ENCODE measurements at regions not wholly inside any gene's neighbourhood (a gene's known extent, or its start where the extent isn't known, plus 50 kb on each side); places are given as distances from the start of the nearest gene placed in this dataset.

DNA sequence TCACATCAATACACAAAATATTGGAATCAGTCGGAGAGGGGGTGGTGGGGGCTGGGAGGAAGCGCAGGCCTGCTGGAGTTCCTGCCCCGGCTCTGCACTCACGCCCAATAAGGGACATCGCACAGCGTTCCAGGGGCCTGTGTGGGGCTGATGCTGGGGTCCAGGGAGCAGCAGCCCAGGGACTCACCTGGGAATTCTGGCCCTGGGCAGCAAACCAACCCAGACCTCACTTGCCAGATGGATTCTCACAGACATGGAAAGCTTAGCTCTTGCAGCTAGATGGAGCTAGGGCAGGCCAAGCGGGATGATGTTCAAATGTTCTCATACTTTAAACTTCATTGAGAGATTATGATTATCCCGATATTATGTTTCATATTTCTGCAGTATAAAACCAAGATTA is 266.6 kb upstream of the TANK start (continued):
- no peak for TF ChIP-seq PRDM15 (CRISPR knock-in tag; IDR thresholded peaks at IDR 0.05)
- TF ChIP-seq, protein P1, sequence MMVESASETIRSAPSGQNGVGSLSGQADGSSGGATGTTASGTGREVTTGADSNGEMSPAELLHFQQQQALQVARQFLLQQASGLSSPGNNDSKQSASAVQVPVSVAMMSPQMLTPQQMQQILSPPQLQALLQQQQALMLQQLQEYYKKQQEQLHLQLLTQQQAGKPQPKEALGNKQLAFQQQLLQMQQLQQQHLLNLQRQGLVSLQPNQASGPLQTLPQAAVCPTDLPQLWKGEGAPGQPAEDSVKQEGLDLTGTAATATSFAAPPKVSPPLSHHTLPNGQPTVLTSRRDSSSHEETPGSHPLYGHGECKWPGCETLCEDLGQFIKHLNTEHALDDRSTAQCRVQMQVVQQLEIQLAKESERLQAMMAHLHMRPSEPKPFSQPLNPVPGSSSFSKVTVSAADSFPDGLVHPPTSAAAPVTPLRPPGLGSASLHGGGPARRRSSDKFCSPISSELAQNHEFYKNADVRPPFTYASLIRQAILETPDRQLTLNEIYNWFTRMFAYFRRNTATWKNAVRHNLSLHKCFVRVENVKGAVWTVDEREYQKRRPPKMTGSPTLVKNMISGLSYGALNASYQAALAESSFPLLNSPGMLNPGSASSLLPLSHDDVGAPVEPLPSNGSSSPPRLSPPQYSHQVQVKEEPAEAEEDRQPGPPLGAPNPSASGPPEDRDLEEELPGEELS (CRISPR knock-in tag; IDR thresholded peaks at IDR 0.05), result no peak
- TF ChIP-seq, protein P2, sequence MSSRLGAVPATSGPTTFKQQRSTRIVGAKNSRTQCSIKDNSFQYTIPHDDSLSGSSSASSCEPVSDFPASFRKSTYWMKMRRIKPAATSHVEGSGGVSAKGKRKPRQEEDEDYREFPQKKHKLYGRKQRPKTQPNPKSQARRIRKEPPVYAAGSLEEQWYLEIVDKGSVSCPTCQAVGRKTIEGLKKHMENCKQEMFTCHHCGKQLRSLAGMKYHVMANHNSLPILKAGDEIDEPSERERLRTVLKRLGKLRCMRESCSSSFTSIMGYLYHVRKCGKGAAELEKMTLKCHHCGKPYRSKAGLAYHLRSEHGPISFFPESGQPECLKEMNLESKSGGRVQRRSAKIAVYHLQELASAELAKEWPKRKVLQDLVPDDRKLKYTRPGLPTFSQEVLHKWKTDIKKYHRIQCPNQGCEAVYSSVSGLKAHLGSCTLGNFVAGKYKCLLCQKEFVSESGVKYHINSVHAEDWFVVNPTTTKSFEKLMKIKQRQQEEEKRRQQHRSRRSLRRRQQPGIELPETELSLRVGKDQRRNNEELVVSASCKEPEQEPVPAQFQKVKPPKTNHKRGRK (CRISPR knock-in tag; IDR thresholded peaks at IDR 0.05; ENCODE audit: borderline replicate concordance), result no peak

DNA sequence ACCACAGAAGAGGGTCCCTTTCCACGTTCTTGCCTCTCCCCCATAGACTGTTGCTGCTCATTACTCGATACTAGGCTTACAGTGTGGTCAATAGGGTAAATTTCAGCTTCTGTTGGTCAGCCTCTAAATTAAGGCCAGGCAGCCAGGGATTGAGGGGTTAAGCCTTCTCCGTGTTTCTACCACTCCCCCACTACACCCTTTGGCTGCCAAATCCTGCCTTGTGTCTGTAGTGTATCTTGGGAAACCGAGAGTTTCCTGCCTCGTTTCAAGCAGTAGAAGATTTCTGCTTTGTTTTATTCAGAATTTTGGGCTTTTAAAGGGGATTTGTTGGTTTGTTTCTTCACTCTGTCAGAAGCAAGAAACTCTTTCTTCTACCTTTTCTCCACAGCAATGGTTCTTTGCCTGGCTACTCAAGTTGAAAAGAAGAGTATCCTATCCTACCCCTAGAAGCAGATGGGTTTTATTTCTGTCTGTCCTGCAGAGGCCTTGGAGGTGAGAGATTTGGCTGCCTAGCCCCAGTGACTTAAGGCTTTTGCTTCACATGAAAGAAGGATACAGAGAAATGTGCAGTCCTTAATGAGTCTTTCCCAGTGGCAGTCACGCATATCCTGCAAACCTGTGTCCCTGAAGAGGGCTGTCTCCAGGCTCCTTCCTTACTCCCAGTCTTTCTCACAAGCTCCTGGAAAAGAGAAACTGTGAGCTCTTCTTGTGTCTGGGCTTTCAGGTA is 261.5 kb upstream of the TANK start:
- no peak overlapping the region for H3K4me3 Mint-ChIP-seq
- H3K36me3 Mint-ChIP-seq, result no peaks in the 10 kb centered on the region; the same call in 1 of the 2 replicates
- POLR2A ChIA-PET, result no interaction called here
- CTCF ChIA-PET, result interaction anchor here (0.6 kb wide), 1 partner anchor 19 kb away, joined by 3 read pairs; no protein-coding TSS in a partner anchor
- no peak for DNase-seq (ENCODE audit: low spot score)
- H3K27ac Mint-ChIP-seq, result no peak overlapping the region
- TF ChIP-seq, protein P3, sequence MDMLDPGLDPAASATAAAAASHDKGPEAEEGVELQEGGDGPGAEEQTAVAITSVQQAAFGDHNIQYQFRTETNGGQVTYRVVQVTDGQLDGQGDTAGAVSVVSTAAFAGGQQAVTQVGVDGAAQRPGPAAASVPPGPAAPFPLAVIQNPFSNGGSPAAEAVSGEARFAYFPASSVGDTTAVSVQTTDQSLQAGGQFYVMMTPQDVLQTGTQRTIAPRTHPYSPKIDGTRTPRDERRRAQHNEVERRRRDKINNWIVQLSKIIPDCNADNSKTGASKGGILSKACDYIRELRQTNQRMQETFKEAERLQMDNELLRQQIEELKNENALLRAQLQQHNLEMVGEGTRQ (CRISPR knock-in tag; IDR thresholded peaks at IDR 0.05), result no peak
- TF ChIP-seq CREM (CRISPR knock-in tag; IDR thresholded peaks at IDR 0.05), result no peak
- TF ChIP-seq ZNF425 (CRISPR knock-in tag; conservative IDR thresholded peaks at IDR 0.05), result no peak
- TF ChIP-seq ZNF263 (CRISPR knock-in tag; IDR thresholded peaks at IDR 0.05; ENCODE audit: low read depth), result no peak
- H3K9me3 Mint-ChIP-seq, result peaks cover 13% of the 10 kb centered on the region
- H3K27me3 Mint-ChIP-seq (ENCODE audit: low read depth), result no peaks in the 10 kb centered on the region
- ATAC-seq, result peak; percentile 30
- peaks cover 18% of the 10 kb centered on the region for H3K4me1 Mint-ChIP-seq

GRCh38 chr2:160901613-160902012 is 258.6 kb upstream of the TANK start:
- Mint-ChIP-seq H3K27me3 (ENCODE audit: low read depth) (no peaks in the 10 kb centered on the region), H3K4me3 (no peak overlapping the region), H3K4me1 (peaks cover 38% of the 10 kb centered on the region), H3K27ac (no peak overlapping the region), H3K9me3 (peaks cover 4% of the 10 kb centered on the region), H3K36me3 (no peaks in the 10 kb centered on the region)
- ATAC-seq (no peak), DNase-seq (ENCODE audit: low spot score) (no peak)
- POLR2A ChIA-PET, result no interaction called here
- CTCF ChIA-PET, result interaction anchor here (2.0 kb wide), 1 partner anchor 17 kb away, joined by 7 read pairs; no protein-coding TSS in a partner anchor
- TF ChIP-seq TEAD1 (CRISPR knock-in tag; IDR thresholded peaks at IDR 0.05) (no peak), FOXK1 (CRISPR knock-in tag; IDR thresholded peaks at IDR 0.05) (no peak), TEAD4 (CRISPR knock-in tag; IDR thresholded peaks at IDR 0.05) (no peak), NR3C1 (CRISPR knock-in tag; conservative IDR thresholded peaks at IDR 0.05; ENCODE audit: low read depth) (no peak), ZNF317 (CRISPR knock-in tag; IDR thresholded peaks at IDR 0.05; ENCODE audit: borderline replicate concordance, low read depth) (no peak), E2F5 (CRISPR knock-in tag; IDR thresholded peaks at IDR 0.05) (no peak), ZNF138 (CRISPR knock-in tag; conservative IDR thresholded peaks at IDR 0.05) (no peak)
- TF ChIP-seq, protein P4, sequence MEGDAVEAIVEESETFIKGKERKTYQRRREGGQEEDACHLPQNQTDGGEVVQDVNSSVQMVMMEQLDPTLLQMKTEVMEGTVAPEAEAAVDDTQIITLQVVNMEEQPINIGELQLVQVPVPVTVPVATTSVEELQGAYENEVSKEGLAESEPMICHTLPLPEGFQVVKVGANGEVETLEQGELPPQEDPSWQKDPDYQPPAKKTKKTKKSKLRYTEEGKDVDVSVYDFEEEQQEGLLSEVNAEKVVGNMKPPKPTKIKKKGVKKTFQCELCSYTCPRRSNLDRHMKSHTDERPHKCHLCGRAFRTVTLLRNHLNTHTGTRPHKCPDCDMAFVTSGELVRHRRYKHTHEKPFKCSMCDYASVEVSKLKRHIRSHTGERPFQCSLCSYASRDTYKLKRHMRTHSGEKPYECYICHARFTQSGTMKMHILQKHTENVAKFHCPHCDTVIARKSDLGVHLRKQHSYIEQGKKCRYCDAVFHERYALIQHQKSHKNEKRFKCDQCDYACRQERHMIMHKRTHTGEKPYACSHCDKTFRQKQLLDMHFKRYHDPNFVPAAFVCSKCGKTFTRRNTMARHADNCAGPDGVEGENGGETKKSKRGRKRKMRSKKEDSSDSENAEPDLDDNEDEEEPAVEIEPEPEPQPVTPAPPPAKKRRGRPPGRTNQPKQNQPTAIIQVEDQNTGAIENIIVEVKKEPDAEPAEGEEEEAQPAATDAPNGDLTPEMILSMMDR (IDR thresholded peaks at IDR 0.05), result no peak
- TF ChIP-seq, protein P5, sequence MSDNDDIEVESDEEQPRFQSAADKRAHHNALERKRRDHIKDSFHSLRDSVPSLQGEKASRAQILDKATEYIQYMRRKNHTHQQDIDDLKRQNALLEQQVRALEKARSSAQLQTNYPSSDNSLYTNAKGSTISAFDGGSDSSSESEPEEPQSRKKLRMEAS (CRISPR knock-in tag; IDR thresholded peaks at IDR 0.05), result no peak
- TF ChIP-seq, protein P6, sequence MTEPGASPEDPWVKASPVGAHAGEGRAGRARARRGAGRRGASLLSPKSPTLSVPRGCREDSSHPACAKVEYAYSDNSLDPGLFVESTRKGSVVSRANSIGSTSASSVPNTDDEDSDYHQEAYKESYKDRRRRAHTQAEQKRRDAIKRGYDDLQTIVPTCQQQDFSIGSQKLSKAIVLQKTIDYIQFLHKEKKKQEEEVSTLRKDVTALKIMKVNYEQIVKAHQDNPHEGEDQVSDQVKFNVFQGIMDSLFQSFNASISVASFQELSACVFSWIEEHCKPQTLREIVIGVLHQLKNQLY (CRISPR knock-in tag; IDR thresholded peaks at IDR 0.05), result no peak
